C4-2B (cell line): ENCODE measurements at regions not wholly inside any gene's neighbourhood (a gene's known extent, or its start where the extent isn't known, plus 50 kb on each side); places are given as distances from the start of the nearest gene placed in this dataset.

Source experiments
- H3K27ac ChIP-seq: fragments of 450-650 bp; 2 replicates; pipeline ENCODE4 v1.5.1; 2017
- CTCF ChIP-seq: fragments of 450-650 bp; conservative IDR thresholded peaks from 2 replicates; pipeline ENCODE4 v1.5.1; 2017; ENCODE audit warnings: mild to moderate bottlenecking
- ZFX ChIP-seq: fragments of 450-650 bp; IDR thresholded peaks from 2 replicates; pipeline ENCODE4 v1.6.1; 2017

- no peak for TF ChIP-seq CTCF
- H3K27ac ChIP-seq, result no peak overlapping the region
These were observed 241.7 kb downstream of the SETD4 start for GRCh38 chr21:35818597-35818996.

GRCh38 chr21:35814858-35815619 lies 245.3 kb downstream of the SETD4 start:
- TF ChIP-seq CTCF, result no peak
- TF ChIP-seq ZFX, result no peak
- no peak overlapping the region for H3K27ac ChIP-seq

GRCh38 chr21:35812679-35813078 lies 247.6 kb downstream of the SETD4 start:
- TF ChIP-seq CTCF, result no peak
- no peak for TF ChIP-seq ZFX

GRCh38 chr21:35811191-35811806 lies 249.0 kb downstream of the SETD4 start:
- H3K27ac ChIP-seq, result no peak overlapping the region

More at GRCh38 chr21:35812679-35813078, 247.6 kb downstream of the SETD4 start:
- H3K27ac ChIP-seq, result no peak overlapping the region

GRCh38 chr21:35810431-35810970 lies 249.8 kb downstream of the SETD4 start:
- TF ChIP-seq CTCF, result no peak
- no peak for TF ChIP-seq ZFX

More at GRCh38 chr21:35811191-35811806, 249.0 kb downstream of the SETD4 start:
- no peak; the same call in 1 of the 2 replicates for TF ChIP-seq CTCF
- TF ChIP-seq ZFX, result no peak

GRCh38 chr21:35801391-35801790 lies 258.9 kb downstream of the SETD4 start:
- H3K27ac ChIP-seq, result peak overlapping the region; percentile 49
- TF ChIP-seq ZFX (no peak), CTCF (no peak)

More at GRCh38 chr21:35810431-35810970, 249.8 kb downstream of the SETD4 start:
- H3K27ac ChIP-seq, result no peak overlapping the region

GRCh38 chr21:35800796-35801385 lies 259.4 kb downstream of the SETD4 start:
- peak overlapping the region; percentile 49 for H3K27ac ChIP-seq
